GM23338 (cell line): ENCODE measurements at regions not wholly inside any gene's neighbourhood (a gene's known extent, or its start where the extent isn't known, plus 50 kb on each side); places are given as distances from the start of the nearest gene placed in this dataset.

Experiments
- ATAC-seq: fragments of 200-7000 bp; cut with Tn5 transposase; 3 replicates; pipeline ENCODE4 v1.9.1; 2020
- DNase-seq: peaks from one replicate; pipeline ENCODE4 v3.0.0-alpha.2; 2015; ENCODE audit warnings: low spot score
- H2AFZ ChIP-seq: fragments of 200-600 bp; sonication (generic); 2 replicates; pipeline ENCODE4 v1.8.0; 2016; ENCODE audit warnings: antibody characterized with exemption, mild to moderate bottlenecking, moderate library complexity
- H3F3A ChIP-seq: fragments of 200-600 bp; sonication (generic); replicated peaks from 2 replicates; pipeline ENCODE4 v1.8.0; 2017; ENCODE audit warnings: antibody characterized with exemption, mixed run types, low read depth
- H3K27ac ChIP-seq: fragments of 200-600 bp; sonication (generic); 2 replicates; pipeline ENCODE4 v1.6.1; 2016; ENCODE audit warnings: low read depth
- H3K27me3 ChIP-seq: fragments of 200-600 bp; sonication (generic); 2 replicates; pipeline ENCODE4 v1.8.0; 2016; ENCODE audit warnings: mild to moderate bottlenecking, mixed run types, moderate library complexity; ENCODE audit not compliant: insufficient read depth
- H3K36me3 ChIP-seq: fragments of 200-600 bp; sonication (generic); 2 replicates; pipeline ENCODE4 v1.8.0; 2016; ENCODE audit warnings: mild to moderate bottlenecking; ENCODE audit not compliant: insufficient read depth
- H3K4me1 ChIP-seq: fragments of 200-600 bp; sonication (generic); 2 replicates; pipeline ENCODE4 v1.8.0; 2016; ENCODE audit warnings: mild to moderate bottlenecking, moderate library complexity; ENCODE audit not compliant: insufficient read depth
- H3K4me2 ChIP-seq: fragments of 200-600 bp; sonication (generic); 2 replicates; pipeline ENCODE4 v1.7.1; 2017; ENCODE audit warnings: mixed run types
- H3K4me3 ChIP-seq: fragments of 200-600 bp; sonication (generic); 2 replicates; pipeline ENCODE4 v1.6.1; 2016; ENCODE audit warnings: mixed run types
- H3K79me2 ChIP-seq: fragments of 200-600 bp; sonication (generic); replicated peaks from 2 replicates; pipeline ENCODE4 v1.8.0; 2017; ENCODE audit warnings: mild to moderate bottlenecking; ENCODE audit not compliant: insufficient read depth
- H3K9me2 ChIP-seq: fragments of 200-600 bp; sonication (generic); 2 replicates; pipeline ENCODE4 v1.8.0; 2017; ENCODE audit not compliant: insufficient read depth
- H4K20me1 ChIP-seq: fragments of 200-600 bp; sonication (generic); replicated peaks from 2 replicates; pipeline ENCODE4 v1.8.0; 2017; ENCODE audit warnings: mild to moderate bottlenecking; ENCODE audit not compliant: insufficient read depth
- H3K27ac Mint-ChIP-seq: 2 replicates; pipeline ENCODE4 v1.8.0; 2020; ENCODE audit warnings: inconsistent platforms, mild to moderate bottlenecking, moderate library complexity, mixed read lengths
- H3K27me3 Mint-ChIP-seq: 3 replicates; pipeline ENCODE4 v1.8.0; 2022; ENCODE audit warnings: low read depth, mild to moderate bottlenecking, moderate library complexity, mixed read lengths, inconsistent platforms; ENCODE audit not compliant: insufficient read depth, poor library complexity
- H3K36me3 Mint-ChIP-seq: 3 replicates; pipeline ENCODE4 v1.8.0; 2021; ENCODE audit warnings: low read depth, mild to moderate bottlenecking, inconsistent platforms, moderate library complexity, mixed read lengths
- H3K4me1 Mint-ChIP-seq: 3 replicates; pipeline ENCODE4 v1.8.0; 2020; ENCODE audit warnings: mild to moderate bottlenecking, inconsistent platforms, mixed read lengths
- H3K4me3 Mint-ChIP-seq: 3 replicates; pipeline ENCODE4 v1.8.0; 2021; ENCODE audit warnings: moderate library complexity, mild to moderate bottlenecking, inconsistent platforms, mixed read lengths
- H3K9me3 Mint-ChIP-seq: 3 replicates; pipeline ENCODE4 v1.8.0; 2020; ENCODE audit warnings: moderate library complexity, mild to moderate bottlenecking, inconsistent platforms, mixed read lengths
- CREB1 ChIP-seq: fragments of 250-450 bp; sonication (Bioruptor Pico); IDR thresholded peaks from 2 replicates; pipeline ENCODE4 v1.5.0; 2020; ENCODE audit warnings: low read depth, mild to moderate bottlenecking, moderate library complexity
- ETS1 ChIP-seq: IDR thresholded peaks from 2 replicates; pipeline ENCODE4 v1.6.1; 2016; ENCODE audit warnings: antibody characterized with exemption
- EZH2 ChIP-seq: fragments of 200-600 bp; sonication (generic); IDR thresholded peaks from one replicate; pipeline ENCODE4 v1.8.0; 2017; ENCODE audit warnings: antibody characterized with exemption, mild to moderate bottlenecking, low read depth; ENCODE audit not compliant: unreplicated experiment
- EZH2phosphoT487 ChIP-seq: fragments of 200-600 bp; sonication (generic); IDR thresholded peaks from one replicate; pipeline ENCODE4 v1.8.1; 2018; ENCODE audit warnings: antibody characterized with exemption; ENCODE audit not compliant: unreplicated experiment
- JUNB ChIP-seq: IDR thresholded peaks from one replicate; pipeline ENCODE4 v1.6.1; 2016; ENCODE audit warnings: antibody characterized with exemption; ENCODE audit not compliant: unreplicated experiment
- NANOG ChIP-seq: IDR thresholded peaks from 2 replicates; pipeline ENCODE4 v1.6.1; 2016; ENCODE audit warnings: antibody characterized with exemption, borderline replicate concordance
- POLR2AphosphoS5 ChIP-seq: IDR thresholded peaks from 2 replicates; pipeline ENCODE4 v1.6.1; 2016; ENCODE audit warnings: antibody characterized with exemption, low read depth
- REST ChIP-seq: IDR thresholded peaks from one replicate; pipeline ENCODE4 v1.6.1; 2018; ENCODE audit warnings: antibody characterized with exemption; ENCODE audit not compliant: unreplicated experiment
- STAT1 ChIP-seq: IDR thresholded peaks from one replicate; pipeline ENCODE4 v1.6.1; 2016; ENCODE audit warnings: antibody characterized with exemption; ENCODE audit not compliant: unreplicated experiment
- ZNF114 ChIP-seq: fragments of 250-450 bp; sonication (Bioruptor Pico); IDR thresholded peaks from 2 replicates; pipeline ENCODE4 v1.5.0; 2020; ENCODE audit warnings: mild to moderate bottlenecking, moderate library complexity
- ZNF331 ChIP-seq: fragments of 250-450 bp; sonication (Bioruptor Pico); IDR thresholded peaks from 2 replicates; pipeline ENCODE4 v1.5.0; 2020; ENCODE audit warnings: low read depth, mild to moderate bottlenecking, moderate library complexity
- ZNF462 ChIP-seq: fragments of 250-450 bp; sonication (Bioruptor Pico); IDR thresholded peaks from 2 replicates; pipeline ENCODE4 v1.5.0; 2020; ENCODE audit warnings: mild to moderate bottlenecking, moderate library complexity
- TF ChIP-seq, protein P1 (sequence below), 2 experiments: fragments of 200-600 bp in 1 of 2; sonication (generic) in 1 of 2; conservative IDR thresholded peaks; 2 replicates each; pipeline versions ENCODE4 v1.5.1 to v1.6.1; 2016 to 2017; ENCODE audit warnings: antibody characterized with exemption in 2 of 2, low read depth in 2 of 2, mild to moderate bottlenecking in 2 of 2, moderate library complexity in 1 of 2

GRCh38 chr5:124816381-124816780, 69.9 kb upstream of the ZNF608 start:
- no peaks in the 10 kb centered on the region for H4K20me1 ChIP-seq

More at GRCh38 chr5:124816381-124816780, 69.9 kb upstream of the ZNF608 start:
- Histone ChIP-seq H3K4me2 (no peak overlapping the region), H3K4me1 (no peaks in the 10 kb centered on the region), H2AFZ (no peak overlapping the region), H3K36me3 (no peaks in the 10 kb centered on the region), H3K27ac (no peak overlapping the region), H3F3A (no peaks in the 10 kb centered on the region), H3K27me3 (no peaks in the 10 kb centered on the region), H3K79me2 (no peaks in the 10 kb centered on the region), H3K4me3 (no peak overlapping the region), H3K9me2 (peaks cover 4% of the 10 kb centered on the region; the same call in 1 of the 2 replicates)
- Mint-ChIP-seq H3K4me1 (no peaks in the 10 kb centered on the region; the same call in 2 of the 3 replicates), H3K4me3 (no peak overlapping the region), H3K9me3 (no peaks in the 10 kb centered on the region), H3K27me3 (peaks cover 2% of the 10 kb centered on the region), H3K36me3 (no peaks in the 10 kb centered on the region), H3K27ac (no peak overlapping the region)
- ATAC-seq (no peak), DNase-seq (no peak)
- TF ChIP-seq CREB1 (CRISPR knock-in tag) (no peak), ETS1 (no peak), STAT1 (no peak), EZH2phosphoT487 (no peak), ZNF114 (CRISPR knock-in tag) (no peak), EZH2 (no peak), ZNF331 (CRISPR knock-in tag) (no peak), POLR2AphosphoS5 (no peak), REST (no peak), NANOG (no peak), JUNB (no peak), ZNF462 (CRISPR knock-in tag) (no peak)
- TF ChIP-seq, protein P1, sequence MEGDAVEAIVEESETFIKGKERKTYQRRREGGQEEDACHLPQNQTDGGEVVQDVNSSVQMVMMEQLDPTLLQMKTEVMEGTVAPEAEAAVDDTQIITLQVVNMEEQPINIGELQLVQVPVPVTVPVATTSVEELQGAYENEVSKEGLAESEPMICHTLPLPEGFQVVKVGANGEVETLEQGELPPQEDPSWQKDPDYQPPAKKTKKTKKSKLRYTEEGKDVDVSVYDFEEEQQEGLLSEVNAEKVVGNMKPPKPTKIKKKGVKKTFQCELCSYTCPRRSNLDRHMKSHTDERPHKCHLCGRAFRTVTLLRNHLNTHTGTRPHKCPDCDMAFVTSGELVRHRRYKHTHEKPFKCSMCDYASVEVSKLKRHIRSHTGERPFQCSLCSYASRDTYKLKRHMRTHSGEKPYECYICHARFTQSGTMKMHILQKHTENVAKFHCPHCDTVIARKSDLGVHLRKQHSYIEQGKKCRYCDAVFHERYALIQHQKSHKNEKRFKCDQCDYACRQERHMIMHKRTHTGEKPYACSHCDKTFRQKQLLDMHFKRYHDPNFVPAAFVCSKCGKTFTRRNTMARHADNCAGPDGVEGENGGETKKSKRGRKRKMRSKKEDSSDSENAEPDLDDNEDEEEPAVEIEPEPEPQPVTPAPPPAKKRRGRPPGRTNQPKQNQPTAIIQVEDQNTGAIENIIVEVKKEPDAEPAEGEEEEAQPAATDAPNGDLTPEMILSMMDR (conservative IDR thresholded peaks at IDR 0.05; ENCODE audit: low read depth in 2 of 2) = no peak
